PC-9 (cell line): ENCODE measurements at regions not wholly inside any gene's neighbourhood (a gene's known extent, or its start where the extent isn't known, plus 50 kb on each side); places are given as distances from the start of the nearest gene placed in this dataset.

Experiments
- BruUV-seq: library from RNA; stranded (reverse); fragments of 400-500 nt; replicated peaks from 2 replicates; lab custom pipeline; 2021; lab: Mats Ljungman, UMichigan
- CTCF ChIA-PET: fragments of 300-600 bp; sonication (Branson Sonifier 250); formaldehyde crosslinking; loops from one replicate; lab custom pipeline; 2022; ENCODE audit warnings: antibody characterized with exemption; lab: Charles Lee
- POLR2A ChIA-PET: fragments of 300-600 bp; sonication (Branson Sonifier 250); formaldehyde crosslinking; loops from one replicate; lab custom pipeline; 2022; ENCODE audit warnings: antibody characterized with exemption; ENCODE audit not compliant: unreplicated experiment; lab: Charles Lee
- DNase-seq, 2 experiments: peaks; one replicate each; pipeline versions ENCODE4 v3.0.0 to v3.0.0-alpha.2; 2015 to 2022; ENCODE audit warnings: mixed read lengths in 1 of 2
- H2AFZ ChIP-seq: fragments of 200-600 bp; sonication (generic); 2 replicates; pipeline ENCODE4 v1.8.1; 2017; ENCODE audit warnings: antibody characterized with exemption
- H3F3A ChIP-seq: fragments of 200-600 bp; sonication (generic); 2 replicates; pipeline ENCODE4 v1.8.1; 2017; ENCODE audit warnings: antibody characterized with exemption, mild to moderate bottlenecking, low read depth; ENCODE audit not compliant: insufficient read depth
- H3K27ac ChIP-seq: fragments of 200-600 bp; sonication (generic); 2 replicates; pipeline ENCODE4 v1.6.1; 2016; ENCODE audit warnings: mixed run types
- H3K27me3 ChIP-seq: fragments of 200-600 bp; sonication (generic); 2 replicates; pipeline ENCODE4 v1.6.1; 2016; ENCODE audit warnings: low read depth, mixed run types; ENCODE audit not compliant: insufficient read depth
- H3K36me3 ChIP-seq: fragments of 200-600 bp; sonication (generic); 2 replicates; pipeline ENCODE4 v1.6.1; 2016; ENCODE audit warnings: low read depth, mixed run types
- H3K4me1 ChIP-seq: fragments of 200-600 bp; sonication (generic); replicated peaks from 2 replicates; pipeline ENCODE4 v1.6.1; 2016; ENCODE audit warnings: mixed run types; ENCODE audit not compliant: insufficient read depth
- H3K4me2 ChIP-seq: fragments of 200-600 bp; sonication (generic); 2 replicates; pipeline ENCODE4 v1.6.1; 2017; ENCODE audit warnings: mixed run types
- H3K4me3 ChIP-seq: fragments of 200-600 bp; sonication (generic); 2 replicates; pipeline ENCODE4 v1.6.1; 2016; ENCODE audit warnings: mixed run types
- H3K79me2 ChIP-seq: fragments of 200-600 bp; sonication (generic); 2 replicates; pipeline ENCODE4 v1.6.1; 2017; ENCODE audit warnings: low read depth, mixed run types
- H3K9me2 ChIP-seq: fragments of 200-600 bp; sonication (generic); 2 replicates; pipeline ENCODE4 v1.8.1; 2017; ENCODE audit warnings: mild to moderate bottlenecking; ENCODE audit not compliant: insufficient read depth
- H3K9me3 ChIP-seq: fragments of 200-600 bp; sonication (generic); 2 replicates; pipeline ENCODE4 v1.8.1; 2016; ENCODE audit warnings: low read depth; ENCODE audit not compliant: insufficient read depth
- H4K20me1 ChIP-seq: fragments of 200-600 bp; sonication (generic); 2 replicates; pipeline ENCODE4 v1.8.1; 2017; ENCODE audit not compliant: insufficient read depth
- CTCF ChIP-seq: fragments of 200-600 bp; sonication (generic); conservative IDR thresholded peaks from 2 replicates; pipeline ENCODE4 v1.6.1; 2017; ENCODE audit warnings: mixed run types, antibody characterized with exemption, mild to moderate bottlenecking, moderate library complexity
- EZH2 ChIP-seq: fragments of 200-600 bp; sonication (generic); IDR thresholded peaks from 2 replicates; pipeline ENCODE4 v1.8.0; 2017; ENCODE audit warnings: antibody characterized with exemption, low read depth
- intact Hi-C: fragments of 100-400 bp; cut with micrococcal nuclease; formaldehyde crosslinking; loops from one replicate; pipeline ENCODE4 v1.10.0; 2022; ENCODE audit not compliant: unreplicated experiment

- H3K9me2 ChIP-seq, result no peaks in the 10 kb centered on the region
- TF ChIP-seq EZH2 (no peak), CTCF (no peak)
- H2AFZ ChIP-seq, result no peak overlapping the region
- BruUV-seq, result no TSS peak
- H3K9me3 ChIP-seq, result no peaks in the 10 kb centered on the region
- CTCF ChIA-PET, result interaction anchor here (0.6 to 1.8 kb wide), 2 partner anchors 77 to 83 kb away, joined by 4 to 6 read pairs; no protein-coding TSS in a partner anchor
- H3F3A ChIP-seq, result no peaks in the 10 kb centered on the region
- 0 out of 2 replicates have a peak, but pooled peaks cover 10% of the 10 kb centered on the region for H3K4me1 ChIP-seq
- H3K36me3 ChIP-seq, result no peaks in the 10 kb centered on the region
- H3K79me2 ChIP-seq, result no peaks in the 10 kb centered on the region
- no peak overlapping the region for H3K4me2 ChIP-seq
- no peak overlapping the region for H3K27ac ChIP-seq
- DNase-seq, result no peak
- H4K20me1 ChIP-seq, result no peaks in the 10 kb centered on the region
- H3K27me3 ChIP-seq, result no peaks in the 10 kb centered on the region
- no peak overlapping the region for H3K4me3 ChIP-seq
- POLR2A ChIA-PET, result no interaction called here
- intact Hi-C loops, result loop anchor here (2.0 to 10.0 kb wide), 8 partner anchors 101 to 1373 kb away; partner anchors contain the start of genes KIF18A and METTL15
These were observed 729.4 kb downstream of the METTL15 start for GRCh38 chr11:28837599-28837998.

- Histone ChIP-seq H3K4me3 (no peak overlapping the region), H3K27ac (peak overlapping the region; percentile 43; the same call in 1 of the 2 replicates), H4K20me1 (no peaks in the 10 kb centered on the region), H3K9me3 (no peaks in the 10 kb centered on the region), H3K4me1 (0 out of 2 replicates have a peak, but pooled peaks cover 10% of the 10 kb centered on the region), H3K4me2 (0 out of 2 replicates have a peak overlapping the region, but pooled peaks have one; percentile 13), H3F3A (no peaks in the 10 kb centered on the region), H3K79me2 (no peaks in the 10 kb centered on the region), H3K27me3 (no peaks in the 10 kb centered on the region), H2AFZ (peak overlapping the region; percentile 58; the same call in 1 of the 2 replicates), H3K9me2 (no peaks in the 10 kb centered on the region), H3K36me3 (no peaks in the 10 kb centered on the region)
- intact Hi-C loops, result loop anchor here (1.0 to 10.0 kb wide), 10 partner anchors 79 to 1372 kb away; partner anchors contain the start of genes KIF18A and METTL15
- ChIA-PET POLR2A (interaction anchor here (0.5 to 1.4 kb wide), 11 partner anchors 77 to 1120 kb away, joined by 3 to 11 read pairs (median 3); partner anchors contain the start of gene KIF18A), CTCF (interaction anchor here (0.7 to 1.8 kb wide), 2 partner anchors 76 to 730 kb away, joined by 3 to 6 read pairs; no protein-coding TSS in a partner anchor)
- TSS peak; percentile 86 for BruUV-seq
- peak; percentile 35 to 61 for DNase-seq
- TF ChIP-seq EZH2 (no peak), CTCF (no peak)
These were observed 728.3 kb downstream of the METTL15 start for GRCh38 chr11:28836285-28837081.

GRCh38 chr11:28835790-28836189 lies 727.6 kb downstream of the METTL15 start:
- DNase-seq, result peak in 1 of 2 experiments; percentile 18
- peak overlapping the region; percentile 58; the same call in 1 of the 2 replicates for H2AFZ ChIP-seq
- CTCF ChIA-PET, result interaction anchor here (1.8 kb wide), 1 partner anchor 76 kb away, joined by 6 read pairs; no protein-coding TSS in a partner anchor
- H3K27ac ChIP-seq, result peak overlapping the region; percentile 43; the same call in 1 of the 2 replicates
- no peaks in the 10 kb centered on the region for H3K36me3 ChIP-seq
- TF ChIP-seq CTCF (no peak), EZH2 (no peak)
- H3K9me2 ChIP-seq, result no peaks in the 10 kb centered on the region
- H3K4me2 ChIP-seq, result 0 out of 2 replicates have a peak overlapping the region, but pooled peaks have one; percentile 13
- H3K79me2 ChIP-seq, result no peaks in the 10 kb centered on the region
- POLR2A ChIA-PET, result interaction anchor here (0.5 to 1.4 kb wide), 3 partner anchors 76 to 169 kb away, joined by 3 to 5 read pairs (median 5); no protein-coding TSS in a partner anchor
- no peaks in the 10 kb centered on the region for H3K9me3 ChIP-seq
- no peak overlapping the region for H3K4me3 ChIP-seq
- no peaks in the 10 kb centered on the region for H4K20me1 ChIP-seq
- TSS peak; percentile 95 for BruUV-seq
- no peaks in the 10 kb centered on the region for H3F3A ChIP-seq
- intact Hi-C loops, result loop anchor here (1.0 to 10.0 kb wide), 10 partner anchors 78 to 1371 kb away; partner anchors contain the start of genes KIF18A and METTL15
- no peaks in the 10 kb centered on the region for H3K27me3 ChIP-seq
- H3K4me1 ChIP-seq, result 0 out of 2 replicates have a peak, but pooled peaks cover 10% of the 10 kb centered on the region
